Mesodermal cell (in vitro differentiated cells): ENCODE measurements at regions not wholly inside any gene's neighbourhood (a gene's known extent, or its start where the extent isn't known, plus 50 kb on each side); places are given as distances from the start of the nearest gene placed in this dataset.

Source experiments
- H3K27ac ChIP-seq: 2 replicates; pipeline ENCODE4 v1.7.0; 2013; ENCODE audit warnings: mild to moderate bottlenecking, low read depth, low read length, moderate library complexity; ENCODE audit not compliant: severe bottlenecking
- H3K36me3 ChIP-seq: 2 replicates; pipeline ENCODE4 v1.7.1; 2013; ENCODE audit warnings: mild to moderate bottlenecking, low read length, moderate library complexity; ENCODE audit not compliant: control insufficient read depth, insufficient read depth
- H3K4me1 ChIP-seq: one replicate; pipeline ENCODE4 v1.7.1; 2013; ENCODE audit warnings: mild to moderate bottlenecking, low read length; ENCODE audit not compliant: insufficient read depth, control insufficient read depth, poor library complexity, severe bottlenecking
- H3K4me3 ChIP-seq: 2 replicates; pipeline ENCODE4 v1.7.0; 2013; ENCODE audit warnings: low read length, control low read depth, mild to moderate bottlenecking; ENCODE audit not compliant: insufficient read depth, poor library complexity, severe bottlenecking; ENCODE audit errors: extremely low read depth
- H3K9me3 ChIP-seq: 2 replicates; pipeline ENCODE4 v1.7.1; 2013; ENCODE audit warnings: mild to moderate bottlenecking, low read length, moderate library complexity; ENCODE audit not compliant: control insufficient read depth
- WGBS, 2 experiments: methylation state at CpG; one replicate each; pipeline ENCODE4 v1.1.5; 2013; ENCODE audit warnings: missing lambda C conversion rate in 2 of 2; ENCODE audit not compliant: insufficient coverage in 2 of 2; 5-methylcytosine and 5-hydroxymethylcytosine counted together

DNA sequence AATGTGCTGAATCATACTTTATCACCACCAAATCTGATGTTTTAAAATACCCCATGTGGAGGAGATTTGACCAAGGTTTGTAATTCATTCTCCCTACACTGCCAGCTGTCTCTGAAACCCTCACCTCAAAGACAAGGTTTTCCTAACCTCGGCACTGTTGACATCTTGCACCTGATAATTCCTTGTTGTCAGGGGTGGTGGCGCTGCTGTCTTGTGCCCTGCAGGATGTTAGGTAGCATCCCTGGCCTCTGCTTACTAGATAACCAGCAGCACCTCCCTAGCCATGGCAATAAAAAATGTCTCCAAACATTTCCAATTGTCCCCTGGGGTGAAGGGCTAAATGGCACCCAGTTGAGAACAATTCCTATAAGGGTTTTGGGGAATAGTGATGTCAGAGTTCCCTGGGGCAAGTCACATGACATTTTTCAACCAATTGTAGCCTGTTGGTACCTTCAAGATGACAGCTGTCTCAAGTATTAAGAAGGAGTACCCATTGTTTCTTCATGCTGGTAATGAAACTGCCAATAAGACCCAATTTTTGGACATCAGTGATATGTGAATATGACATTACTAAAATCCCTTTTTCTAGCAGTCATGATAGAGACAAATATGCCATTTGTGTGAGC is 160.6 kb upstream of the PLCXD3 start:
- Histone ChIP-seq H3K36me3 (no peaks in the 10 kb centered on the region), H3K4me1 (no peaks in the 10 kb centered on the region), H3K9me3 (no peaks in the 10 kb centered on the region), H3K27ac (no peak overlapping the region), H3K4me3 (no peak overlapping the region)
- 86 to 100% methylated on average over 1 of the region's 2 CpGs for WGBS, 2 experiments

DNA sequence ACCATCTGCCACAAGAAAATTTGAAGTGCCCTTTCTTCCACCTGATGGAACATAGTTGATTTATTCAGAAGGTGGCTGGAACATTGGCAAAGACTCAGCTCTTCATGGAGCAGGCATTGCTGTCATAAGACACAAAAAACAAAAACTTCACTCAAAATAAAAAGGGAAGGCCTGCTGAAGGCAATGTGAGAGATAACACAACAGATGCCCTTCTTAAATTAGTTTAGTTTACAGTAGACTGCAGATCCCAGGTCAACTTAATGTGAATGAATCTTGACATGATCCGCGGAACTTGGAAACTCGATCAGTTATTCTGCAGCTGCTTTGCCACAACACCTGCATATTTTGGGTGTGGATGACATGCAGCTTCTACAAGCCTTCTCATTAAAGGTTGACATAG is 159.8 kb upstream of the PLCXD3 start:
- Histone ChIP-seq H3K4me3 (no peak overlapping the region), H3K27ac (no peak overlapping the region)
- WGBS, 2 experiments = 100% methylated on average over 2 of the region's 3 CpGs; no CpG with 5 or more reads in 1 of the 2 experiments

DNA sequence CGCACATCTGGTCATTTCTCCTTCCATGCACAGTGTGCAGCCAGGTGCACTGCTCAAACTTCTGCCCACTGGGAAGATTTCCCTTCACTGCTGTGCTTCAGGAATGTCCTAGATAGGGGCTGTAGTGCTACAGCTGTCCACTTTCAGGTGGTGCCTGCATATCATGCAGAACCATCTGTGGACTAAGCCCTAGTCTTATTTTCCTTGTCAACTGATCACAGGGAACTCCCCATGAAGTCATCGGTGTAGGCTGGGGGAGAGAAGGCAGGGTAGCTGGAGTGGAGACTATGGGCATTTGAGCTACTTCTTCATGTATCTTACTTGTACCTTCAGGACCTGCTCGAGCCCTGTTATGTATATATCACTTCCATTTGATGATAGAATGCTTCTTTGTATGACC is 150.9 kb upstream of the PLCXD3 start:
- 67 to 71% methylated on average over 1 of the region's 3 CpGs for WGBS, 2 experiments
- Histone ChIP-seq H3K36me3 (no peaks in the 10 kb centered on the region), H3K4me1 (no peaks in the 10 kb centered on the region), H3K9me3 (no peaks in the 10 kb centered on the region), H3K4me3 (no peak overlapping the region), H3K27ac (no peak overlapping the region)

More for the DNA sequence above, 159.8 kb upstream of the PLCXD3 start:
- Histone ChIP-seq H3K4me1 (no peaks in the 10 kb centered on the region), H3K36me3 (no peaks in the 10 kb centered on the region), H3K9me3 (no peaks in the 10 kb centered on the region)

DNA sequence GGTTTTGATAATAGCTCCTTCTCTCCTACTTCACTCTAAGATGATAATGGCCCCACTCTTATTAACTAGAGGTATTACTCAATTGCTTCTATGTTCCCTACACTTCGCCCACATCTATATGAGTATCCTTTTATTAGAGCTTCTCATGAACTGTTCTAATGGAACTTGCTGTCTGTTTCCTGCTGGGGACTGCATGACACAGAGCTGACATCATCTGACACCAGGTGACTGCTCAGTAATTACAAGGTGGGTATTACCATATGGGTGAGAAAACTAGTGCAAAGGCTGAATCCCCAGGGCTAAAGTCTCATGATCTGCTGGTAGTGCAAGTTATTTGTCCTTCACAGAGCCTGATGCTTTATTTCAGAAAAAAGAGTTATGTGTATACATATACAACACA is 146.2 kb upstream of the PLCXD3 start:
- Histone ChIP-seq H3K4me1 (no peaks in the 10 kb centered on the region), H3K9me3 (no peaks in the 10 kb centered on the region), H3K36me3 (no peaks in the 10 kb centered on the region), H3K27ac (no peak overlapping the region), H3K4me3 (no peak overlapping the region)
- WGBS, 2 experiments = no CpG with 5 or more reads among the region's 1 CpG

DNA sequence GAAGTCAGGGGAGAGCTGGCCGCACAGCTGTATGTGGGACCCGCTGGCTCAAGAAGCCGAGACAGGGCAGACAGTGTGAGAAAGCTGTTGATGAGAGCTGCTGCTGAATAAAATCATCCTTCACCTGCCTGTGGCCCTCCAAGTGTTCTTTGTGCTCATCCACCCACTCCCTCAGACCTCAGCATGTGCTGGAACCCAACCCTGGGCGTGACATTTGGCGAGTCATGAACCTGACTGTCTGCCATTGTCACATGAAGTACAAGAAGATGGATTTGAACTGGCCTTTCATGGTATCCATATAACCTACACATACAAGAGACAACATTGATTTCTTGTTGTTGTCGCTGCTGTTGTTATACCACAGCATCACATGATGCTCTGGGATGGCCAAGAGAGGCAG is 139.7 kb upstream of the PLCXD3 start:
- Histone ChIP-seq H3K4me1 (peaks cover 5% of the 10 kb centered on the region), H3K9me3 (no peaks in the 10 kb centered on the region), H3K27ac (no peak overlapping the region), H3K4me3 (no peak overlapping the region), H3K36me3 (no peaks in the 10 kb centered on the region)
- 85 to 98% methylated on average over 5 to 6 of the region's 6 CpGs for WGBS, 2 experiments

DNA sequence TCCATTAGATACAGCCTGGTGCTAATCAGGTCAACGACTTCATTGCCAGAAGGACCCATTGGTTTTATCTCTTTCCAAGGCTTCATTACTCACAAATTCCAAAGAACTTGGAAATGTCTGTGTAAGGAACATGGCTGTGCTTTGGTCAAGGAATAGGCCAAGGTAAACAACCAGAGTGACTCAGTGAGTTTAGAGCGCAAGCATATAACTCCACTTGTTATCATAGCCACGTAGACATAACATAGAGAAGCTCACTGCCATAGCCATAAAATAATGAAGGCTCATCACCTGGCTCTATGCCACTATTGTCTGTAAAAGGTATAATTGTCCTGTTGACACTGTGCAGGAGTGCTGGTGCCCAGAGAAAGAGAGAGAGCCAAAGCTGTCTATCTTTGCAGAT is 139.3 kb upstream of the PLCXD3 start:
- 83 to 90% methylated on average over 2 to 3 of the region's 3 CpGs for WGBS, 2 experiments
- H3K27ac ChIP-seq = no peak overlapping the region
- no peak overlapping the region for H3K4me3 ChIP-seq
- no peaks in the 10 kb centered on the region for H3K9me3 ChIP-seq
- no peaks in the 10 kb centered on the region for H3K36me3 ChIP-seq
- peaks cover 5% of the 10 kb centered on the region for H3K4me1 ChIP-seq

DNA sequence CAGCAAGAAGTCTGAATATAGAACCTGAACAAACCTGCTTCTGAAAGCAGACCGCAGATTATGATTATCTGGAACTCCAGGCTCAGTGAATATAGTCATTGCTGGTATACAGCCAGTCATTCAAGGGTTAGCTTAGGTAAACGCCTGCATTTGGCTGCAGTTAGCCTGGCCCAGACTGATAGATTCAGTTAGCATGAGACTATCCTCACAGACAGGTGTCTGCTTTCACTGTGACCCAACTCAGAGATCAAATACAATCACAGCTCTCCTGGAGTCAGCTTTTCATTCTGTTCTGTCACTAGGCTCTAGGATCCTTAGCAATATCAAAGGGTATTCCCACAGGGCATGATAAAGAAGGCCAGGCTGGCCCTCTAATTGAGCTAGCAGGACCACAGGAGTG is 138.6 kb upstream of the PLCXD3 start:
- Histone ChIP-seq H3K27ac (no peak overlapping the region), H3K4me3 (no peak overlapping the region), H3K4me1 (peaks cover 5% of the 10 kb centered on the region), H3K36me3 (no peaks in the 10 kb centered on the region), H3K9me3 (no peaks in the 10 kb centered on the region)
- 66 to 78% methylated on average over 2 of the region's 2 CpGs for WGBS, 2 experiments

DNA sequence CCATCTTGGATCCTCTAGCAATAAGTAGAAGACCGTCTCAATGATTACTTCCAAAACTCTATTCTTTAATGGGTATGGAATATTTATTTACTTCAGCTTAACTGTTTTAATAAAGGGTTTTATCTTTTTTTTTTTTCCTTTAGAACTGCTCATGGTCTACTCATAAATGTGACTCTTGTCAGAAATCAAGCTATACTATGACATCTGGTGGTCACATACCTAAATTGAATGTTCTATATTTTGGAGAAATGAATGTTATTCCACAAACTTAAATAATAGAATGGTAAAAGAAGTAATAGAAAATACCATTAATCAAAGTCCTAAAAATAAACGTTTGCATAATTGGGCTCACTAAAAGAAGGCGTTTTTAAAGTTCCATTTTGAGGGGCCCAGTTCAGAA is 131.2 kb upstream of the PLCXD3 start:
- no peaks in the 10 kb centered on the region for H3K36me3 ChIP-seq
- no peak overlapping the region for H3K27ac ChIP-seq
- H3K9me3 ChIP-seq = no peaks in the 10 kb centered on the region
- H3K4me1 ChIP-seq = no peaks in the 10 kb centered on the region
- no peak overlapping the region for H3K4me3 ChIP-seq
- no CpG with 5 or more reads among the region's 3 CpGs for WGBS, 2 experiments

DNA sequence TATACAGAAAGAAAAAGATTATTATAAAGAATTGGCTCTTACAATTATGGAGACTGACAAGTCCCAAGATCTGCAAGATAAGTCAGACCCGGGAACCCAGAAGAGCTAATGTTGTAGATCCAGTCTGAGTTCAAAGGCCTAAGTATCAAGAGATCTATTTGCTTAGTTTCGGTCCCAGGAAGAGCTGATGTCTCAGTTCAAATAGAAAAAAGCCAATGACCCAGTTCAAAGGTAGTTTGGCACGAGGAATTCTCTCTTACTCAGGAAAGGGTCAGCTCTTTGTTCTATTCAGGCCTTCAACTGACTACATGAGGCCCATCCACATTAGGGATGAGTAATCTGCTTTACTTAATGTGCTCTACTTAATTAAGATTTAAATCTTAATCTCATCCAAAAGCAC is 128.3 kb upstream of the PLCXD3 start:
- no peaks in the 10 kb centered on the region for H3K4me1 ChIP-seq
- 90 to 95% methylated on average over 2 to 3 of the region's 3 CpGs for WGBS, 2 experiments
- no peak overlapping the region for H3K4me3 ChIP-seq
- no peaks in the 10 kb centered on the region for H3K9me3 ChIP-seq
- H3K36me3 ChIP-seq = no peaks in the 10 kb centered on the region
- H3K27ac ChIP-seq = no peak overlapping the region

DNA sequence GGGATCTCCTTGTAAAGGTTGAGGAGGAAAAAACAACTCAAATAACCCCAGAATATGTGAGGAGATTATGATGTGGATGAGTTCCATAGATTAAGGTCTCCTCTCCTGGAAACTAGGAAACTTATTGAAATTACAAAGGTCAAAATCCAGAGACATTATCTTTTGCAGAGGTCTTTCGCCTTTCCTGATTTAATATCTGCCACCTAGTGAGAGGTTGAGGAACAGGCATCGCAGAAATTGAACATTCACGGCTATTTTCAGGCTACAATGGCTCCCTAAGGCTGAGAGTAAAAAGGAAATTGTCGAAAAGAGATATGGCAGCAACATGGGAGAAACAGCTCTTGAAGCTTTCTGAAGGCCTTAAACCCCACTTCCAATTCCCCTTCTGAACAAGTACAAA is 127.5 kb upstream of the PLCXD3 start:
- Histone ChIP-seq H3K4me3 (no peak overlapping the region), H3K9me3 (no peaks in the 10 kb centered on the region), H3K36me3 (no peaks in the 10 kb centered on the region), H3K27ac (peak overlapping the region; percentile 58), H3K4me1 (no peaks in the 10 kb centered on the region)
- WGBS, 2 experiments = 62 to 83% methylated on average over 3 of the region's 4 CpGs

DNA sequence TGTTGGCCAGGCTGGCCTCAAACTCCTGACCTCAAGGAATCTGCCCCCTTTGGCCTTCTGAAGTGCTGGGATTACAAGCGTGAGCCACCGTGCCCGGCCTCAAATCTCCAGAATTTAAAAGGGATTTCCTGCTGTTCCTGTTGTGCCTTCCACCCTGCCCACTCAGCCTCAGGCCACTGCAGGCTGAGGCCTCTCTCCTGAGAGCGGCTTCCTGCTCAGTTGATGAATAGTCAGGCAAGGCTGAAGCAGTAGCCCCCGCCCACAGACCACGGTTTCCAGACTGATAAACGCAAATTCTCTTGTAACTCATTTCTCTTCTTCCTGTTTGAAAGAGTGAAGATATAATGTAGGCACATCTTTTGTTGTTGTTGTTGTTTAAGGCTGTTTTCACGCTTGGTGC is 127.0 kb upstream of the PLCXD3 start:
- no peaks in the 10 kb centered on the region for H3K36me3 ChIP-seq
- no peak overlapping the region for H3K4me3 ChIP-seq
- H3K4me1 ChIP-seq = no peaks in the 10 kb centered on the region
- WGBS, 2 experiments = 48 to 70% methylated on average over 4 to 7 of the region's 8 CpGs
- H3K27ac ChIP-seq = peak overlapping the region; percentile 58
- no peaks in the 10 kb centered on the region for H3K9me3 ChIP-seq
